Esophagus squamous epithelium (tissue), 4 donors: ENCODE measurements at regions not wholly inside any gene's neighbourhood (a gene's known extent, or its start where the extent isn't known, plus 50 kb on each side); places are given as distances from the start of the nearest gene placed in this dataset.

ENCODE experiments used
- POLR2A ChIP-seq, 4 donors: fragments of 450-650 bp; IDR thresholded peaks; one replicate each; pipeline ENCODE4 v1.6.1; 2017; ENCODE audit warnings: antibody characterized with exemption in 4 of 4, mild to moderate bottlenecking in 4 of 4, moderate library complexity in 3 of 4
- TF ChIP-seq, protein P1 (sequence below), 6 experiments: fragments of 450-650 bp in 4 of 6; fragments of 200-600 bp in 2 of 6; sonication (generic) in 2 of 6; IDR thresholded peaks; one replicate each; pipeline ENCODE4 v1.5.1; 2016 to 2019; ENCODE audit warnings: antibody characterized with exemption in 6 of 6, mild to moderate bottlenecking in 4 of 6, moderate library complexity in 4 of 6

DNA sequence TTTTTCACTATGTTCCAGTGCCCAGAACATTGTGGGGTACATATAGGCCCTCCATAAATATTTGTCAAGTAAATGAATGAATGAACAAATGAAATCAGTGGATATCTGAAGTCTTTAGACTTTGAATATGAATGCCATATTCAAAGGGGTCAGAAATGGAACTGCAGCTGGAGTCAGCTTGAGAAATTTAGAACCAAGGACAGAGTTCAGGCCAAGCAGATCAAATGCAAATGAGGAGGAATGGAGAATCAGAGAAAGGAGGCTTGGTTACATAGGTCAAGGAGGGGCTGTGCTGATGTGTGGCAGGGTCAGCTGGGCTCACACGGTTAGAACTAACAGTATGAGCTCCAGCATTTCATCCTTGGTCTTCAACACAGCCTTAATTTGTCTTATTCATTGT is 104.0 kb upstream of the SEL1L start:
- TF ChIP-seq, protein P1, sequence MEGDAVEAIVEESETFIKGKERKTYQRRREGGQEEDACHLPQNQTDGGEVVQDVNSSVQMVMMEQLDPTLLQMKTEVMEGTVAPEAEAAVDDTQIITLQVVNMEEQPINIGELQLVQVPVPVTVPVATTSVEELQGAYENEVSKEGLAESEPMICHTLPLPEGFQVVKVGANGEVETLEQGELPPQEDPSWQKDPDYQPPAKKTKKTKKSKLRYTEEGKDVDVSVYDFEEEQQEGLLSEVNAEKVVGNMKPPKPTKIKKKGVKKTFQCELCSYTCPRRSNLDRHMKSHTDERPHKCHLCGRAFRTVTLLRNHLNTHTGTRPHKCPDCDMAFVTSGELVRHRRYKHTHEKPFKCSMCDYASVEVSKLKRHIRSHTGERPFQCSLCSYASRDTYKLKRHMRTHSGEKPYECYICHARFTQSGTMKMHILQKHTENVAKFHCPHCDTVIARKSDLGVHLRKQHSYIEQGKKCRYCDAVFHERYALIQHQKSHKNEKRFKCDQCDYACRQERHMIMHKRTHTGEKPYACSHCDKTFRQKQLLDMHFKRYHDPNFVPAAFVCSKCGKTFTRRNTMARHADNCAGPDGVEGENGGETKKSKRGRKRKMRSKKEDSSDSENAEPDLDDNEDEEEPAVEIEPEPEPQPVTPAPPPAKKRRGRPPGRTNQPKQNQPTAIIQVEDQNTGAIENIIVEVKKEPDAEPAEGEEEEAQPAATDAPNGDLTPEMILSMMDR (IDR thresholded peaks at IDR 0.05) = no peak
- no peak for TF ChIP-seq POLR2A (IDR thresholded peaks at IDR 0.05)
